HuH-7 (cell line): ENCODE measurements at regions not wholly inside any gene's neighbourhood (a gene's known extent, or its start where the extent isn't known, plus 50 kb on each side); places are given as distances from the start of the nearest gene placed in this dataset.

Experiments used
- DNase-seq: peaks from one replicate; pipeline ENCODE4 v3.0.0; 2011; ENCODE audit warnings: low spot score

DNA sequence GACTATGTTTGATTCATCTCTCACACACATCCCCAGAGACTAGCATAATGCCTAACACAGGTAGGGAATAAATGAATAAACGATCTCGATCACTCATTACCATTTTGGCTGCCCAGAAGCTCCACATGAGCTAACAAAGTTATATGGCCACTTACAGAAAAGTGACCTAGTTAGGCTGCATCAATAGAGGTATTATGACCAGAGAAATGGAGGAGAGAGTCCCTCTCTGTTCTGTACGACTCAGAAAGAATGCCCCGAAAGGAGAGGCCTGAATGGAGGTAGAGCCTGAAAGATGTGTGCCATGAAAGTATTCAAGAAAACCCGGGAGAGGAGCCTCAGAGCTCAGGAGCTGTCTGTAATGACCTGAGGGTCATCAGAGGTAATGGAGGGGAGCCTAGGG lies 208.2 kb upstream of the GRIK3 start:
- DNase-seq = no peak

- DNase-seq = no peak
These were observed 209.2 kb upstream of the GRIK3 start for GRCh38 chr1:37243368-37244082.

DNA sequence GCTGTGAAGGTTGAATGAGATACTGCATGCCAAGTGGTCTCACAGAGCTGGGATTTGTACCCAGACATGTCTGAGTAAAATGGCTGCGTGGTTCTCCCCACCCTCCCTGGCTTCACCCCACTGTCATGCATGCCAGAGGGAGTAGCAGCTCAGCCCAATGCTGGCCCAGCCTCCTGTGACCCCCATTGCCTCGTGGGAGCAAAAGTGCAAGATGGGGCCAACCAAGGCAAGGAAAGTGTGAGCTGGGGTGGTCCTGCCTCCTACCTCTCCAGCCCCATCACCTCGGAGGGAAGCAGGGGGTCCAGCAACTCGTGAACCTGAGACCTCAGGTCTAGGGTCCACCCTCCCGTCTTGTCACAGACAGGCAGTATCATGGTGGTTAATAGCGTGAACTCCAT lies 209.8 kb upstream of the GRIK3 start:
- no peak for DNase-seq

DNA sequence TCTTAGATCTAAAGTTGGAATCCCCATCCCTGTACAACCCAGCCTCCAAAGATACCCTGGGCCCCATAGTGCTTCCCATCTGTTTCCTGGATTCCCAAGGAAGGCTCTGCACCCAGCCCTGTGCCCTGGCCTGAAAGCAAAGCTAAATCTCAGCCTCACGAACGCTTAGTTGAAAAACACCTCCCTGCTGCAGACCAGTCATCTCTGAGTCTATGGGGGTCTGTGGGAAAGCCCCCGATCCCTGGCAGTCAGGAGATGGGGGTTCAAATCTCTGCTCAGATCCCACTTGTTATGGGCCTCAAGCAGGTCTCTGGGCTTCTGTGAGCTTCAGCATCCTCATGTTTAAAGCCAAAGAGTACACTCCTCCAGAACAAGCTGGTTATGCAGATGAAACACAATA lies 210.5 kb upstream of the GRIK3 start:
- DNase-seq = no peak

GRCh38 chr1:37246631-37247030 lies 212.3 kb upstream of the GRIK3 start:
- DNase-seq = no peak

DNA sequence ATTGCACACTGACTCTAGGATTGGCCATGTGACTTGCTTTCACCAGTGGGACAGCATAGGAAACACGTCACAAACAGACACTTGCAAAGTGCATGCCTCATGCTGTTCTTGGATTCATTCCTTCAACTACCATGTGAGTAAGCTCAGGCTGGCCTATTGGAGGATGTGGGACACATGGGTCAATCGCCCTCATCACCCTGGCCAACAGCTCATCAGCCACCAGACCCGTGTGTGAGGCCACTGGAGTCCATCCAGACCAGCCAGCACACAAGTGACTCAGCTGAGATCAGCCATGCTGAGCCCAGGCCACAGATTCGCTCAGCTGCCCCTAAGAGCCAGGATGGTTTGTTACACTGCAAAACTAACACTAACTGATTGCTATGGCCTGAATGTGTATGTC lies 216.1 kb upstream of the GRIK3 start:
- DNase-seq = no peak

- peak; percentile 52 for DNase-seq
These were observed 219.1 kb upstream of the ZC3H12A start for GRCh38 chr1:37255136-37255795.

- no peak for DNase-seq
These were observed 218.5 kb upstream of the ZC3H12A start for GRCh38 chr1:37255868-37256267.

- no peak for DNase-seq
These were observed 216.7 kb upstream of the ZC3H12A start for GRCh38 chr1:37257646-37258045.

GRCh38 chr1:37258068-37258467 lies 216.3 kb upstream of the ZC3H12A start:
- no peak for DNase-seq

- DNase-seq = no peak
These were observed 215.4 kb upstream of the ZC3H12A start for GRCh38 chr1:37259019-37259418.

DNA sequence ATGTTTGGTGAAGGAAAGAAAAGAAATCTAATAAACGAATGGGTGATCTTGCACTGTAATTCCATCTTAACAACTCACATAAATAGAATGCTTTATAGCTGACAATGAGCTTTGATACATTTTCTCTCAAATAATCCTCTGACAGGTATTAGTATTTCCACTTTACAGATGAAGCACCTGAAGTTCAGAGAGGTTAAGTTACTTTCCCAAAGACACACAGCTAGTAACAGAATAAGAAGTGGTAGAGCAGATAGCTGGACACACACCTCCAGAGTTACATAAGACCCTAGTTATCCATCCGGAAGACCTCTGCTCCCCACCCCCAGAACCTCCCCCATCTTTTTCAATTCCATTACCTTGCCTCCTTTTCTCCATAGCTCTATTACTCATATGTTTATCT lies 213.3 kb upstream of the ZC3H12A start:
- DNase-seq = no peak

- no peak for DNase-seq
These were observed 211.8 kb upstream of the ZC3H12A start for GRCh38 chr1:37262439-37263170.

DNA sequence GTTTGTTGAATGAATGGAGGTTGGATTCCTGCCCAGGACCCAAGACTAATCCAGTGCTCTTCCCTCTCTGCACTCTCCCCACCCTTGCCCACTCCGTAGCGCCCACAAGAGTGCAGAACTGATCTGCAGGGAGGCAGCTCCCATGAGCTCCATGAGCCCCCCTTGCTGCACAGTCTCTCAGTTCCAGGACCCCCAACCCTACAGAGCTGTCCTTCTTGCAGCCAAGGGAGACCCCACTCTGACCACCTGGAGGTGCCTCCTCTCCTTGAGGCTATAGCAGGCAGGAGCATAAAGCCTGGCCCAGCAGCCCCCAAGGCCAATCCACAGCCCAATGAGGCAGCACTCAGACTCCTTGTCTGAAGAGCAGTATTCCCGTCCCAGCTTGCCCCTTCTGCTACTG lies 209.2 kb upstream of the ZC3H12A start:
- DNase-seq = no peak

DNA sequence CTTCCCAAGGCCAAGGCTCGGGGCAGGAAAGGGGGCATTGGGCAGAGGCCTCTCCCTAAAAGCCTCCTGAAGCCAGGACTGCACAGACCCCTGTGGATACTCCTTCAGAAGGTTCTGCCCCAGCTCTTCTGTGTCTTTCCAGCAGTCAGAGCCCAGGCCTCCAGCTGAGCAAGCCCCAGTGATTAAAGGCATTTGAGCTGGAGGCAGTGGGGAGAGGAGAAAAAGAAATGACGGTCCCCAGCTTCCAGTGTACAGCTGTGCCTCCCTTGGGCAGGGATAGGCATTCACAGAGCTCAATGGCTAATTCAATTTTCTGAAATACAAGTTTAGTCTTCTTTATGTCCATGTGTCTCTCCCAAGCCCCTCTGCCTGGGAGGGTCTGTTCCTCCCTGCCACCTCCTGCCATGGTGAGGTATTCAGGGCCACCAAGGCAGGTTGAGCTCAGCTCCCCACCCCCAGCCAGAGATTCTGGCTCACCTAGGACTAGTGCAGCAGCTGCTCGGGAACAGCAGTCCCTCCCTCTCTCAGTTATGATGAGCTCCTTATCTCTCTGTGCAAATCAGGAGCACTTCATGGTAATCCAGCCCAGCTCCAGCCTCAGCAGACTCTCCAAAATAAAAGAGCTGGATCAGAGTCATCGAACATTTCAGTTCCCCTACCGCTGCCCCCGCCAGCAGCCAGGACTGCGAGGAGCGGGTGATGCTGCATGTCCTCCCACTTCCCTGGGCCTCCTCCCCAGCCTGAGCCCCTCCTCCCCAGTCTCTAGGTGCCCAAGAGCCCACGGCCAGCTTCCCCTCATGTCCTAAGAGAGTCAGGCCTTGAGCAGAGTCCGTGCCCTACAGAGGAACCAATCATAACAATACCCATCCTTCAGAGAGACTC lies 208.4 kb upstream of the ZC3H12A start:
- DNase-seq = no peak

DNA sequence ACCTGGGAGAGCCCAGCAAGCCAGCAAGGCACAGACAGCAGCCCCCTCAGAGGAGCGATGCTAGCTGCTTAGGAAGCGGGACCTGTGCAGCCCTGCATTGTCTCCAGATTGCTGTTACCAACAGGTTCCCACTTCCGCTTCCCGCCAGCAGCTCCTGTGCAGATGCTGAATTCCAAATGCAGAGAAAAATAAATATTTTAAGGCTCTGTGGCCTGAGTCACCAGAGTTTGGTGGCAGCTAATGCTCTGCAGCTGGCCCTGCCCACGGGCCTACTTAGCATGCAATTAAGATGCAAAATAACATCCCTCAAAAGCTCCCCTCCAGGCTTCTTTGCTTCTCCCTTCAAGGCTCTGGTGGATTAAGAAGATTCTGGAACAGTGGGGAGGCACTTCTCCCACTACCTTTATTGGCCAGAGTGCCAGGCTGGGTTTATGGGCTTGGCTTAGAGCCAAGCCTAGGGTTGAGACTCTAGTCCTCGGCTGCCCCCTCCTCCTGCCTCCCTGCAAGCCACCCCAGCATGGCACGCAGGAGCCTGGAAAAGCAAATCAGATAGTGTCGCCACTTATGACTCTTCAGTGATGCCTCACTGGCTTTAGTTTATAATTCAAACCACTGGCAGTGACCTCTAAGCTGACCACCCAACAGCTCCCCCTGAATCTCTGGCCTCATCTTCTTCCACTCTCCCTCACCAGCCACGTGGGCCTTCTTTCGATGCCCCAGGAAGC lies 207.1 kb upstream of the ZC3H12A start:
- no peak for DNase-seq

GRCh38 chr1:37270639-37271038 lies 203.7 kb upstream of the ZC3H12A start:
- no peak for DNase-seq

GRCh38 chr1:37272626-37273025 lies 201.8 kb upstream of the ZC3H12A start:
- DNase-seq = no peak

GRCh38 chr1:37274486-37274885 lies 199.9 kb upstream of the ZC3H12A start:
- DNase-seq = no peak

- no peak for DNase-seq
These were observed 199.3 kb upstream of the ZC3H12A start for GRCh38 chr1:37274938-37275631.

- no peak for DNase-seq
These were observed 197.0 kb upstream of the ZC3H12A start for GRCh38 chr1:37277366-37277765.
